GM11168 (cell line): ENCODE measurements at regions not wholly inside any gene's neighbourhood (a gene's known extent, or its start where the extent isn't known, plus 50 kb on each side); places are given as distances from the start of the nearest gene placed in this dataset.

Experiments used
- in situ Hi-C: fragments of 300-500 bp; cut with MboI; formaldehyde crosslinking; loops from one replicate; pipeline ENCODE4 v1.12.0; 2022; ENCODE audit warnings: low sequenced_read_pairs; ENCODE audit not compliant: unreplicated experiment

DNA sequence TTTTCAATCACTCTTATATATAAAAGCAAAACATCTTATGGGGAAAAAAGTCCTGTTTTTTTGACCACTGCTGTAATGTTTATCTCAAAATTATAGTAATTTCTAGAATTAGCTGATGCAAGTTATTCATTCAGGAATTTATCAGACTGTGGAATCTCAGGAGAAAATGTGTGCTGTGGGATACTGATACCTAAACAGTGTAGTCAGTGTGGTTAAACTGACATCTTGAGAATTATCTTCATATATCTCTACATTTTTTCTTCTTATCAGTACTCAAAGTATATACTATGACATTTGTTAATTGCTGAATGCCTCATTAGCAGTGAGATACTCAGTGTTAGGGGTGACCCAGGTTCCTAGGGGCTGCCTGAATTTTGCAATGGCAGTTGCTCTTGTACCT lies 839.3 kb downstream of the KCNT2 start:
- in situ Hi-C loops, result no loop called here

DNA sequence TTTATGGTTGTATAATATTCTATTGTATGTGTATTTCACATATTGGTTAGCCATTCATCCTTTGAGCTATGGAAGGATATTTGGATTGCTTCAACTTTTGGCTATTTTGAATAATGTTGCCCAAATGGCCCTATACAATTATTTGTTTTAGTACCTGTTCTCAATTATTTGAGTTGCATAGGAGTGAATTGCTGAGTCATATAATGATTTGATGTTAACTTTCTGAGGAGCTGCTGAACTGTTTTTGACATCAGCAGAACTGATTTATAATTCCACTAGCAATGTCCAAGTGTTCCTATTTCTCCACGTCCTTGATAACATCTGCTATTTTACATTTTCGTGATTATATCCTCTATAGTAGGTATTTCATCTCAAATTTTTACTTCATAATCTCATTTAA lies 839.9 kb downstream of the KCNT2 start:
- in situ Hi-C loops, result no loop called here

DNA sequence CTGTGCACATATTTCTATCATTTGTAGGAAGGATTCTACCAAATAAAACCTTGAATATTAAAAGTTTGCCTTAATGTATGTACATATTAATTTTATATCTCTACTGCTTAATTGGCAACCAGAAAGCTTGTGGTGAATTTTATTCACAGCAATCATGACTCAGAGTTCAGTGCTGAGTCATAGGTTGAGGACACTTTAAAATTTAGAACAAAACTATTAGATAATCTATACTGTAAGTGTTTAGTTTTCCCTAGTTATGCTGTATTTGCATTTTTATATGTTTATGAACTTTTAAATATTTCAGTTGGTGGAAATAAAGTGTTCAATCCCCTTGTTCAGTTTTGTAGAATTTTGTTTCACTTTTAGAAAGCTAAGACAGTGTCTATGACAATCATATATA lies 841.5 kb downstream of the KCNT2 start:
- in situ Hi-C loops, result no loop called here

DNA sequence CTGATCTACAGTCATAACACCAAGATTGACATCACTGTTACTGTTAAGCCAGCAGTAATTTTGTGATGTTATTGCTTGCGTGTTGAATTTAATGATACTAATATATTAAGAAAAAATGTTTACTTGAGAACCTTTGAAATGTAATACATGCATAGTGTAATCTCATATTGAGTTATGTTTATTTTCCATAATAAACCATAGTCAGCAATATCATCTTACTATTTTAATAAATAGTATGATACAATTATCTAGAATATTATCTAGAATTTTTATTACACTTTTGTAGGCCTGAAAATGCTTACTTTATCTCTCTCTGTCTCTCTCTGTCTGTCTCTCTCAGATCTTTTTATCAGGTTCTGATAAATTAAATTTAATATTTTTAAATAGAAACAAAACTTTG lies 843.1 kb downstream of the KCNT2 start:
- in situ Hi-C loops, result no loop called here

DNA sequence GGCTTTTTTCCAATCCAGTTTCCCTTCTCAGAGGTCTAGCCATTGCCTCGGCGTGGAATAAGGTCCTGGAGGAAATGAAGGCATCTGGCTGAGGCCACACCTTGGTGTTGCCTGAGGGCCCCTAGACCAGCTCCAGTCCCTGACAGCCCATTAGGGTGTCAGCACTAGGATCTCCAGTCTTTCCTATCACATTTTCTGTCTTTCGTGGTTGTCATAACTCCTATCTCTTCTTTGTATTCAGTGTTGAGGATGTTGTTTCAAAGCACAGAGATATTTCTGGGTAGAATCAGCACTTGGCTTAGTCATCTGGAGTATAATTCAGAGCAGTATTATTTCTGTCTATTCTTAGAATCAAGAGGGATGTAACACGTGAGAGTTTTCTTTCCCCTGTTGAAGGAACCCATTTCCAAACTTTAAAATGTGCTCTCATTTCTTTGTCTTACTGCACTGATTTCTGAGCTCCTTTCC lies 844.3 kb downstream of the KCNT2 start:
- in situ Hi-C loops, result no loop called here

DNA sequence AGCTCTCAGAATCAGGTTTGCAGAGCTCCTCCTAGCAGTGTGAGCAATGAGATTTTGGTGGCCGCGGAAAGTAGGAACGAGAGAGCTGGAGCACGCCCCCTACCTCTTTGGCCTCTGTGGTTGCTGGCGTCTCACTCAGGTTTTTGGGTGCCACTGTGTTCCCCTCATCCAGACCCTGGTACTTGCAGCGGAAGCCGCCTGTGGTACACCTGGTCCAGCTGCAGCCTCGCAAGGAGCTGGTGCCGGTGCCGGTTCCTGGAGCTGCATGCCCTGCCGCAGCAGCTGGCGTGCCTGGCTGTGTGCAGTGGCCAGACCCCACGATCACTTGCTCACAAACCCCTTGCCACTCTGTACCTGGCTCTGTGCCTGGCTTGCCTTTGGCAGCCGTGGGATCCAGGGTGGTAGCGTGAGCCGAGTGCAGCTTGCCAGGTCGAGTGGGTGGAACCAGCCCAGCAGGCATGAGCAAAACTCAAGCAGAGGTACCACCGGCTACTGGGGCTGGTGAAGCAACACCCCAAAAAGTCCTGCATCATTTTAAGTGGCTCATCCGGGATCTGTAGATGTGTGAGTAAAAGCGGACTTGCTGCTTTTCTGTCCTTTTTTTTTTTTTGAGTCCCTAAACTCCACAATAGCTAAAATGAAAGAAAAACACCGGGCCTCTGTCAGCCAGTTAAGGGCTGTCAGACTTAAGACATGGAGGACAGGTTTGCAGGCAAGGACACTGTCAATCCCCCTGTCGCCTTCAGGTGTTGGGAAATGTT lies 844.9 kb downstream of the KCNT2 start:
- in situ Hi-C loops, result no loop called here

DNA sequence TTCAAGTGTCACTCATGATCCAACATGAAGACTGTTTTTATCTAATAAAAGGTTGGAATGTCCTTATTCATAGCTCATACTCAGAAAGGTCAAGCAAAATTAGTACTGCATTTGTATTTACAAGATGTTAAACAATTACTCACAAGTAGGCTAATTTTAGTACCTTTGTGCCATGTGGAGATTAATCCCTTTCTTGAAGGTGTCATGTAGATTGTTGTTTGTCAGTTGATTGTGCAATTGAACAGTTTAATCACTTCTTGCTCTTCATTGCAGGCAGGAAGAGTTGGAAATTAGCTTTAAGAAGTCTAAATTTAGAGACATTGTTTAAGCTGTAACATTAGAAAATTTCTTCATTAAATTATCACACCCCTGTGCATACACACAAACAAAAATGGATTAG lies 847.1 kb downstream of the KCNT2 start:
- in situ Hi-C loops, result no loop called here

DNA sequence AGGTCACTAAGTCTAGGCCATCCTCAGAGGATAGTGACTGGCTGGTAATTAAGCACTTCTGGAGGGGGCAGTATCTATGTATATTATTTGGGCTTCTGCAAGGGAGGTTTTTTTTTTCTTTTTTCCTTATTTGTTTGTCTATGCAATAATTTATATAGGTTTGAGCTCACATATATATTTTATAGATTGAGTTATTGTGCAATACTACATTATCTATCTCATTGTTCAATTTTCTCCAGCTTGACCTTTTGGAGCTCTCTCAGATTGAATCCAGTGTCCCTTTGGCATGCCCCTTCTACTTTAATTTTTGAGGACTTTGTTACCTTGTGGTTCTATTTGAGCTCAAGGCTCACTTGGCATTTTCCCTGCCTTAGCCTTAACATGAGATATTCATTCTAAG lies 852.1 kb downstream of the KCNT2 start:
- in situ Hi-C loops, result no loop called here

DNA sequence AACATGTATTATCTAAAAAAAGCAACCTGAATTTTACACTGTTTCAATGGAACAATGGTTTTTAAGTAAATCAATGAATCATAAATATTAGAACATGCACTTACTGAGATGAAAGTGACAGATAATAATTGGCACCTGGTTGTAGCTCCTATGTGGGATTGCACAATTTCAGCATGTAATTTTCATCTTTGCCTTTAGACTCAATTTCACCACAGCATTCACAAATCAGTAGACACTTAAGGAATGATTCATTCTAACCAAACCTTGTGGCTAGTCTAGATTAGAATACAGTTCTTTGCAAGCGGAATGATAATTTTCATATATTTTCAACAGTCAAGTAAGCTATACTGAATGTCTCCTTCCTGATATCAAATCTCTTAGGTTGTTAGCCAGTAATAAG lies 853.4 kb downstream of the KCNT2 start:
- in situ Hi-C loops, result no loop called here

DNA sequence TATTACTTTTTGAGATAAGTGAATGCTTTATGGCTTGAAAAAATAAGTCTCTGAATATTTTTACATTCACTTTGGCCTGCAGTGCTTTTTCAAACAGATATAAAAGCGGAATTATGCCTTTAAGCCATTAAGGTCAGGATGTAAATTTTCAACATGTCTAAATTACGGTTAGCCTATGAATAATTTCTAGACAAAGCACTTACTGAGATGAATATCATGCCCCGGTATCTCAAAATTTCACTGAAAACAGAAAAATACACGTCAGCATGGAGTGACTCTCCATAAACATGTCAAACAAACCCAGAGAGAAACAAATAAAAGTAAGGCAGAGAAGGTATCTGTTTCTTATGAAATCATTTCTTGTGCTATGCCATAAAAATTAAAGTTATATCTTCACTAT lies 853.9 kb downstream of the KCNT2 start:
- in situ Hi-C loops, result no loop called here

DNA sequence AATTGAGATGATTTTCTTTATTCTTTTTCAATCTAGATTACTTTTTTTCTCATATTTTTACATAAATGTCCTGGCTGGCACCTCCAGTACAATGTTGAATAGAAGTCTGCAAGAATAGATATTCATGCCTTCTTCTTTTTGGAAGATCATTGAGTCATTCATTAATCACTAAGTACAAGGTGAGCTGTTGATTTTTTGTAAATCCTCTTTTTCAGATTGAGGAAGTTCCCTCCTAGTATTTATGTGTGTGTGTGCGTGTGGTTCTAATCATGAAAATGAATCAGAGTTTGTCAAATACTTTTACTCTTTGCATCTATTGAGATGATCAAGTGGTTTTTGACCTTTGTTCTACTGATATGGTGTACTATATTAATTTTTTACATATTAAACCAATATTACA lies 859.3 kb downstream of the KCNT2 start:
- in situ Hi-C loops, result no loop called here

DNA sequence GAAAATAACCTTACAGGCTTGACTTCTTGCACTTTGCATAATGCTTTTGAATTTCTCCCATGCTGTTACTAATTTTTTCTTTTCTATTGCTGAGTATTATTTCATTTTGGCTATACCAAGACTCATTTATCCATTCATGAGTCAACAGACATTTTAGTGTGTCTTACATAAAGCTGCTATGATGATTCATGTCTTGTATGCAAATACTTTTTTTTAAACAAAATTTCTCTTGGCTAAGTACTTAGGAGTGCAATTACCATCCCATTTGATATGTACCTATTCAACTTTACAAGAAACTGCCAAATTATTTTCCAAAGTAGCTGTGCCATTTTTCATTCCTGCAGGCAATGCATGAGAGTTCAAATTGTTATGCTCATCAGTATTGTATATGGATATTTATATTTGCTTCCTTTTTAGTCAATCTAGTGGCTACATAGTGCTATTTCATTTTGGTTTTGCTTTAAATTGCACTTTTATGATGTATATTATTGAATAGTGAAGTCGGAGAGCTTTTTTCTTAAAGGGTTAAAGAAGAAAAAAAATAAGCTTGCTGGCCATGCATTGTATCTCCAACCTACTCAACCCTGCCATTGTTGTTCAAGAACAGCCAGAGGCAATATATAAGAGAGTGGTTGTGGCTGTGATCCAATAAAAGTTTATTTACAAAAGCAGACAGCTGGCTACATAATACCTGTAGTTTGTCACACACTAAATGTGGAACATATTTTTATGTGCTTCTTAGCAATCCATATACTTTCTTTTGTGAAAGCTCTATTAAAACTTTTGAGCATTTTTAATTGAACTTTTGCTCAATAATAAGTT lies 862.8 kb downstream of the KCNT2 start:
- in situ Hi-C loops, result no loop called here

DNA sequence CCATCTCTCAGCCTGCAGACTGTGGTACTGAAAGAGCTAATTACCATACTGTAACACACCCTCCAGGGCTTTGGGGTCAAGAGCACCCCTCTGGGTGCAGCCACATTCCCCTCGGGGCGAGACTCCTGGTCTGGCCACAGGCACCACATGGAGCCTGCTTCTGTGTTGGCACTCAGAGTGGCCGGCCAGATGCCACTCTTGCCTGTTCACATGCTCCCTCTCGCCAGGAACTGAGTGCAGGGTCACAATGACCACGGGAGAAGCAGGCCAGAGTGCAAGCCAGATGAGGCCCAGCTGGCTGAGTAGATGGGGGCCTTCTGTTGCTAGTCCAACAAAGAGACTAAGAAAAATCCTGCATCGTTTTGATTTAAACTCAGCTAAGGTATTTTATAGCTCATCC lies 864.0 kb downstream of the KCNT2 start:
- in situ Hi-C loops, result no loop called here

DNA sequence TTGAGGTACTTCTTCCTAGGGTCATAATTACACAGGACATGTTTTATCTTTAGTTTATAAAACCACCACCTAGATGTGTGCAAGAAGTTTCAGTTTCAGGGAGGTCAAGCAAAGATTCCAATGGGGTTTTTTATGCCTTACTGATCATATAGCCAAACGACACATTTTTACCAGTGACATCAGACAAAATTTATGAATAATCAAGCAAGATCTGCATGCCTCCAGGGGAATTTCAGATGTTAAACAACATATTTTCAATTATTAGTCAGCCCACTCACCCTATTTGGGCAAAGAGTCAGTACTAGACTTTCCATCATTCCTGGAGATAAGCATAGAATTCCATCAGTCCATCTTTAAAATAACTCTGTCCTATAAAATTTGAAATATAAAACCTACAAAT lies 867.4 kb downstream of the KCNT2 start:
- in situ Hi-C loops, result no loop called here

DNA sequence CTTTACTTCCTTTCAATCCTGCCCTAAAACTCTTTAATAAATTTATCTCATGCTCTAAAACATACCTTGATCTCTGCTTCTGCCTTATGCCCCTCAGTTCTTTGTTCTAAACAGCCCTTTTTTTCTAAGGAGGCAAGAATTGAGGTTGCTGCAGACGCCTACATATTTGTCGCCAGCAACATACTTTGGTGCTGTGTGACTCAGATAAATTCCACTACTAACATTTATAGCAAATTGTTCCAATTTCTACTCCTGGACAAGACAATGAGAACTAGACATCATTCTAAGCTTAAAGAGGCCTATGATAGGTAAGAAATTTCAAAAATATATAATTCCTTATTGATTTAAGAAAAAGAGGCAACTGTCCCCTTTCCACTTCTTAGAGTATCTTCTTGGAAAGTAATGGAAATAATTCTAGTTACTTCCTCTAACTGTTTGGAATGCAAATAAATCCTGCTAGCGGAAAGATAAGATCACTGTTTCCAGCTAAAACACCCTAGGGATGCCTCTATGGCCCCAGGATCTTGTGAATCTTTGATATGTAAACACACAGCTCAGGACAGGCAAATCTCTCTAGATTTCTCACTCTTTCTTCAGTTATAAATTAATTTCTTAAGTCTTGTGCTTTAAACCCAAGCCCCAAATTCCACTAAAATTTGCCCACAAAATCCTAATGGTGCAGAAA lies 869.1 kb downstream of the KCNT2 start:
- in situ Hi-C loops, result no loop called here

DNA sequence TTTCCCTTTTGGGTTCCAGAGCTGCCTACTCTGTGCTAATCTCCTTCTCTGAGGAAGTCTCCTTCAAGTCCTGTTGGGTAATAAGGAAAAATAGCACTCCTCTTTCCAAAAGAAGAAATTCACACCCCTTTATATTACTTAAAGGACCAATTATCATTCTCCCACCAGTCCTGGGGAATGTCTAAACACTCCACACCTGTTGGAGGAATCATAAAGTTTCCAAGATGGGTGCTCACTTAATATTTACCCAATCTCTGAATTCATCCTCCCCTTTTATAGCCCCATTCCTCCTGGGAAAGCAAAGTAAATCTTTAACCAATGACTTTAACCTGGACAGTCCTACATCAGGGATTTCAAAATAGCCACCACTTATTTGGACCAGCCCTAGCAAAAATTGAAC lies 873.1 kb downstream of the KCNT2 start:
- in situ Hi-C loops, result no loop called here

DNA sequence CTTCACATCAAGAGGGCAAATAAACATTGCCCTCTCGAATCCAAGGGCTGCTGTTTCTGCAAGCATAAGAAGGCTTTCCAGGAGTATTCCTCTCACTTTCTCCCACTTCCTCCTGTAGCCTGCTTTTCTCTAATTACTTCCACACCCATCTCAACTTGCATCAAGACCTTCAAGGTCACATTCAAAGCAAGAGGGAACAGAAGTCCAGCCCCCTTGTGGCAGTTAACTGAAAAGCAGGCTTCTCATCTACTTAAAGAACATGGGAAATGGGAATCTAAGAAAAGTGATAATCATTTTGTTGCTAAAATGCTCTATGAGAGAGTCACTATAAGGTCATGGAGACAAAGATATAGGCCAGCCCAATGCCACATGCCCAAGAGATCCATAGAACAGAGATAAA lies 874.4 kb downstream of the KCNT2 start:
- in situ Hi-C loops, result no loop called here

DNA sequence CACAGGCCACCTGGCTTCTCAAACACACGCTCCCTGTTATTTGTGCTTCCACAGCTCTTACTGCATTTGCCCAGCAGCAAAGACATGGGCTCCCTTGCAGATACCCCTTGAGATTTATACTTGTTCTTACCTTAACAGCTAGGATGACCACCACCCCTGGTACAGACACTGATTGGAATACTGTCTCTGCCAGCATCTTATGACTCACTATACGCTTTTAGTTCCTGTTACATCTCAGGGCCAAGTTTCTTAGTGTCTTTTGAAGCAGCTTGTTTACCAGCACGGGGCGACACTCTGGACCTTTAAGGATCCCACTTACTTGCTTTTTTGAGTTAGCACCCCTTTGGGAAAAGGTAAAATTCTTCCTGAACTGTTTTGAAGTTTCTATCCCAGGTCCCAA lies 874.8 kb downstream of the KCNT2 start:
- in situ Hi-C loops, result no loop called here

DNA sequence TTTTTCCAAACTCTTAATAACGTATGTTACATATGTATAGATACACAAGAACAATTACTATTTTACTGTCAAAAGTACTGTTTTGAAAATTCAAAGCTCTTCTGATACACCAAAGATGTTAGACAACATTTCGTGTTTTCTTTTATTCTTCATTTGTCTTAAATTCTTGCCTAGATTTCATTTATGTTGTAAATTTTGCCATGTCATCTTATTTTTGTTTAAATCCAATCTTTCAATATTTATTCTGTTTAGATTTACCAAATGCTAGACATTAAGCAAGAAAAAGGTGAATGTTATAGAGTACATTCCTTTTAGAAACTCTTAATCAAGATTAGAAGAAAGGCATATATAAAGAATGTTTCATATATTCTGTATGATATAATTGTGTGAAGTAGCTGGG lies 876.9 kb downstream of the KCNT2 start:
- in situ Hi-C loops, result no loop called here

DNA sequence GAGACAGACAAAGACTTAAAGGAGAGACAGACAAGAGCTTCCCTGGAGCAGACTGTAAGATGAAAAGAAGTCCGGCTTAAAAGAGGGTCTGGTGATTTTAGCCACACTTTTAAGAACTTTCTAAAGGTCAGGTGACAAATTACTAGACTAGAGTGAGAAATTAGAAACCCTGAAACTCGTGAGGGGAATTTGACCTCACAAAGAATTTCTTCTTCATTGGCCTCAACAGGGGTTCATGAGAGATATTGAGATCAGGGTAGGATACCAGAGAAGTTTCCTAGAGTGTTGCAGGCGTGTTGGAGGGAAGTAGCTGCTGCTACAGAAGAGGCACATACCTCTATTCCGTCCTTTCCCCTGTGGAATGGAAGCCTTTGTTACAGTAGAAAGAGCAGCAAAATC lies 884.4 kb downstream of the KCNT2 start:
- in situ Hi-C loops, result no loop called here
